ENCODE measurements at regions not wholly inside any gene's neighbourhood (a gene's known extent, or its start where the extent isn't known, plus 50 kb on each side); places are given as distances from the start of the nearest gene placed in this dataset.

DNA sequence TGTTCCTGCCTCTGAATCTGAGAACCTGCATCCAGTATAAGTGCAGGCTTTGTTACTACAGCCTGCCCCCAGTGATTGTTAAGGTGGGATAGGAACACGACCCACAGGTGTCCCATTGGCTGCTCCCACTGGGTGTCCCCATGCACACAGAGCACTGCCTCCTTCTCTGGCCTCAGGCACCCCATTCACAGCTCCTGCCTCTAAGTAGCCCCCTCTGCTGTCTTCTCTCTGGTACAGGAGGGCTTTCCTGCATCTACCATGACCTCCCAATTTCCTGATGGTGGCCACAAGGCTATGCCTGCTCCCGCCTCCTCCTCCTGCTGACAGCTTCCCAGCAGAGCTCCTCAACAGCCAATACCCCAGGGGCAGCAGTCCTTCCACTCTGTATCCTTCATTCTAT, 238.6 kb upstream of the TMC3 start:
- DNase-seq (ENCODE audit: low read depth in 4 of 4, low spot score in 1 of 4): no peak

- DNase-seq (ENCODE audit: low read depth in 4 of 4, low spot score in 1 of 4): no peak
Observed at GRCh38 chr15:81611679-81612078, 237.7 kb upstream of the TMC3 start.

GRCh38 chr15:81608309-81608829, 234.4 kb upstream of the TMC3 start:
- DNase-seq (ENCODE audit: low read depth in 4 of 4, low spot score in 1 of 4): no peak

DNA sequence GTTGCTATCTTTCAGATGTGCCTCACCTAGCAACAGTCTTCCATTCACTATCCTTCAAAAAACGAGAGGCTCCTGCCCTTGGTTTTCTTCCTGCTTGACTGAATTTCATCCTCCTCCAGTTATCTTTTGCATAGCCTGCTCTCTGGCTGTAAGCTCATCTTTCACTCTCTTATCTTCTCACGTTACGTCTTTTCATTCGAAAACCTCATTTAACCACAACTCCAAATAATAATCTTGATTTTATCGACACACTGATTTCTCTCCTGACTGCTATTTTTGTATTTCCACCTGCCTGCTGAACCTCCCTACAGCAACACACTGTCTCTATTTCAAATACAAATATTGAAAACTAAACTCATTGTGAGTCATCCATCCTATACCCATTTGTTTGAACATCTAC, 230.7 kb upstream of the TMC3 start:
- DNase-seq (ENCODE audit: low read depth in 4 of 4, low spot score in 1 of 4): no peak

DNA sequence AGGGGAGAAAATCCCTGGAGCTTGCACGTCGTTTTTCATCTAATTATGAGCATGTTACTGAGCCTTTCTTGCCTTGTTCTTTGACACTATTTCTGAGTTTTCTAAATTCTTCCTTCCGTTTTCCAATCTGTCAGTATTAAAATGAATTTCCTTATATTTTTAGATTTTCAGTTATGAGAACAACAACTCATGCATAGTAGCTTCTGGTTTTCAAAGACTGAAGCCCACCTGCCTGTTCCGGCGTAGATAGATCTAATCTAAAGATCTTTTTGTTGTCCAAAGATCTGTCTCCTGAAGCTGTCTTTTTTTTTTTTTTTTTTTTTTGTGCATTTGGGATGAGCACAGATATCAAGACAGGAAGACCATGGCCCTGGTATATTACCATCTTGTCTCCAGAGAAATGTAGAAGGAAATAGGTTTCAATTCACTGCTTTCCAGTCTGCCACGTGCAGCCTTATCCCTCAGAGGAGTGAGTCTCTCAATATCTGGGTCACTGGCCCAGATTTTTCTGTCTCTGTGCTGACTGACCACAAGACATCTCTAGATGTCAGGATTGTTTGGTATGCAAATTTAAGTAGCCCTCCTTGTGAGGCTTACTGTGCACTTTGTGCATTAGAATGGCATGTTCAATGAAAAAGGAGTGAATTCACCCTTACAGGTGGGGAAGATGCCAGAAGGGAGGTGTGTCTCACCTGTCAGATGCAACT, 222.3 kb upstream of the TMC3 start:
- no peak for DNase-seq (ENCODE audit: low read depth in 4 of 4, low spot score in 1 of 4)

- no peak for DNase-seq (ENCODE audit: low read depth in 4 of 4, low spot score in 1 of 4)
Observed at GRCh38 chr15:81595752-81596151, 221.7 kb upstream of the TMC3 start.

DNA sequence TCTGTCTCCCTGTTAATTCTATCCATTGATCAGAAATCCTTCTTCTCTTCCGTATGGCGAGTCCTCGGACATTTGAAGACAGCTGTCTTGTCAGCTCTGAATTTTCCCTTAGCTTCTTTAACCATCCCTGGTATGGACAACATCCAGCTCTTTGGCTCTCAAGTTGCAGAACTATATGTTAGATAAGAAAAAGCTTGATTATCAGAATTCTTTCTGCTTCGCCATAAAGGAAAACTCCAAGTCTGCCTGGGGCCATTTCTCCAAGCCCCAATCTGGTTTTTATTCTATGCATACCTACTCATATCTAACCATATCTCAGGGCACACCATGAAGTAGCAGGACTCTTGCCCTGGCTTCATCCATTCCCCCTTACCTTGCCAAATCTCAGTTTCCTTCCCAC, 215.7 kb upstream of the TMC3 start:
- DNase-seq (ENCODE audit: low read depth in 4 of 4, low spot score in 1 of 4): no peak

- DNase-seq (ENCODE audit: low read depth in 4 of 4, low spot score in 1 of 4): no peak
Observed at GRCh38 chr15:81575436-81576123, 201.6 kb upstream of the TMC3 start.

GRCh38 chr15:81573098-81573746, 199.2 kb upstream of the TMC3 start:
- no peak for DNase-seq (ENCODE audit: low read depth in 4 of 4, low spot score in 1 of 4)

- DNase-seq (ENCODE audit: low read depth in 4 of 4, low spot score in 1 of 4): no peak
Observed at GRCh38 chr15:81572190-81572589, 198.2 kb upstream of the TMC3 start.

GRCh38 chr15:81569286-81570080, 195.5 kb upstream of the TMC3 start:
- DNase-seq (ENCODE audit: low read depth in 4 of 4, low spot score in 1 of 4): no peak

- no peak for DNase-seq (ENCODE audit: low read depth in 4 of 4, low spot score in 1 of 4)
Observed at GRCh38 chr15:81567924-81568323, 193.9 kb upstream of the TMC3 start.

- no peak for DNase-seq (ENCODE audit: low read depth in 4 of 4, low spot score in 1 of 4)
Observed at GRCh38 chr15:81562986-81563385, 189.0 kb upstream of the TMC3 start.

- no peak for DNase-seq (ENCODE audit: low read depth in 4 of 4, low spot score in 1 of 4)
Observed at GRCh38 chr15:81560405-81560804, 186.4 kb upstream of the TMC3 start.

- no peak for DNase-seq (ENCODE audit: low read depth in 4 of 4, low spot score in 1 of 4)
Observed at GRCh38 chr15:81558056-81558455, 184.0 kb upstream of the TMC3 start.

DNA sequence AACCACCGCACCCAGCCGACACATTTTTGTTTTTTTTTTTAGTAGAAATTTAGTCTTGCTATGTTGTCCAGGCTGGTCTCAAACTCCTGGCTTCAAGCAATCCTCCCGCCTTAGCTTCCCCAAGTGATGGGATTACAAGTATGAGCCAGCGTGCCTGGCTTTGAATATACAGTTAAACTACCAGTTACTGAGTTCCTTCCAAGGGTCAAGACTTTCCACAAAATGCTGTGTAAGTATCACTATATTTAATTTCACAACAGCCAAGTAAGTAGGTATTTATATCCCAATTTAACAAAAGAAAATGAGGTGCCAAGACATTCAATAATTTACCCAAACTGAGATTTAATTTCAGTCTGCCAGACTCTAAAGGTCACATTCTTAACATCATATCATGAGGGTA, 181.3 kb upstream of the TMC3 start:
- DNase-seq (ENCODE audit: low read depth in 4 of 4, low spot score in 1 of 4): no peak

DNA sequence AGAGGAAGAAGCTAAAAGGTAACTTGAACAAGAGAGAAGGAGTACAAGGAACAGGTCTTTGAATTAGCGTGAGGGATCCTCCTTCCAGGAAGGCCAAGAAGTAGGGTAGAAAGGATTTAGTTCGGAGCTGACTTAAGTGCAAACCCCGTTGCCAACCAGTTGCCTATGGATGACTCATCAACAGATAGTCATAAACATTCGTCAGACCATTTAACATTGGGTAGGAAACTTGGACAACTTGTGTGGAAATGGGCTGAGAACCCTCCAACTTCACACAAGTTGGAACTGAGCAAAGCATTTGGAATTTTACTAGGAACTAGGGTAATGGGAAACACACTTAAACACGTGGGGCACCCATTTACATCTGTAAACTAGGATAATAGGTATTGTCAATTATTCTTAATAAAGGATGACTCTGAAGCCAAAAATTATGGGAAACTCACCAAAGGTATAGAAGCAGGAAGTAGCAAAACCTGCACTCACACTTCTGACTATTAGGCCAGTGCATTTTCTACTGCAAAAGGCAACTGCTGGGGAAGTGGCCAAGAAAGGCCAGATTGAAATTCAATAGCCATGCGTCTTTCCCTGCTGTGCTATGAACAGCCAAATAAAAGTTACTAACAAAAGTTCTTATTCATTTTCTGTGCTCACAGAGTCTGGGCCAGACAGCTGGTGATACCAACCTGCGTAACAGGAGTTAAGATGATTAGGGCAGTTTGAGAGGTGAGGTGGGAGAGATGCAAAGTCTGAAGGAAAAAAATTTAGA, 174.5 kb upstream of the TMC3 start:
- no peak for DNase-seq (ENCODE audit: low read depth in 4 of 4, low spot score in 1 of 4)

- no peak for DNase-seq (ENCODE audit: low read depth in 4 of 4, low spot score in 1 of 4)
Observed at GRCh38 chr15:81547521-81548132, 173.6 kb upstream of the TMC3 start.

DNA sequence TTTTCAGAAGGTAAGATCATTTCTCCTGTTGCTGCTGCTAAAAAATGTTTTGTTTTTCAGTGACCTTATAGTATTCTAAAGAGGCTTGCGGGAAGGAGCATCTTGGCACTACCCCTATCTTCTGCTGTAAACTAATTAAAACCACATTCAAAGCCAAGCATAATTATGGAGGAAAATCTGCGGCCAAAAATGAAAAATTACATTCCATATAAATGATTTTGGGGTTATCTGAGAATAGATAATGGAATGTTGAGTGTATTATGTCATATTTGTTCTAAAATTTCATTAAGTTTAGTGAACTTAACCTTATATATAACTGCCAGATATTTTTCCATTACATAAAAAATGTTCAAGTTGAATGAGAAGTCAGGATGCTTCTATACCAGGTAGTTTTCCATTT, 170.4 kb upstream of the TMC3 start:
- DNase-seq (ENCODE audit: low read depth in 4 of 4, low spot score in 1 of 4): no peak

DNA sequence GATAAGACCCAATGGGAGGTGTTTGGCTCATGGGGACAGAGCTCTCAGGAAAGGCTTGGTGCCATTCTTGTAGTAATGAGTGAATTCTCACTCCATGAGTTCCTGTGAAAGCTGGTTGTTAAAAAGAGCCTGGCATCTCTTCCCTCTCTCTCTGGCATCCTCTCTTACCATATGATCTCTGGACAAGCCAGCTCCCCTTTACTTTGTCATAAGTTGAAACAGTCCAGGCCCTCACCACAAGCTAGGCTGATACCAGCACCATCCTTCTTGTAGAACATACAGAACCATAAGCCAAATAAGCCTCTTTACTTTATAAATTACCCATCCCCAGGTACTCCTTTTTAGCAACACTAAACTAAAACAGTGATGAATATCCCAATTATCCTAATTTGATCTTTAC, 166.9 kb upstream of the TMC3 start:
- no peak for DNase-seq (ENCODE audit: low read depth in 4 of 4, low spot score in 1 of 4)
